B cell (primary cell): ENCODE measurements at regions not wholly inside any gene's neighbourhood (a gene's known extent, or its start where the extent isn't known, plus 50 kb on each side); places are given as distances from the start of the nearest gene placed in this dataset.

ENCODE experiments used
- EZH2 ChIP-seq: IDR thresholded peaks from 2 replicates; pipeline ENCODE4 v1.6.1; 2012; ENCODE audit warnings: borderline replicate concordance, low read depth, mild to moderate bottlenecking, moderate library complexity, low read length; ENCODE audit not compliant: insufficient read depth, poor library complexity, severe bottlenecking
- TF ChIP-seq, protein P1 (sequence below): fragments of 200-600 bp; IDR thresholded peaks from one replicate; pipeline ENCODE4 v1.8.0; 2022; ENCODE audit warnings: antibody characterized with exemption, mild to moderate bottlenecking

DNA sequence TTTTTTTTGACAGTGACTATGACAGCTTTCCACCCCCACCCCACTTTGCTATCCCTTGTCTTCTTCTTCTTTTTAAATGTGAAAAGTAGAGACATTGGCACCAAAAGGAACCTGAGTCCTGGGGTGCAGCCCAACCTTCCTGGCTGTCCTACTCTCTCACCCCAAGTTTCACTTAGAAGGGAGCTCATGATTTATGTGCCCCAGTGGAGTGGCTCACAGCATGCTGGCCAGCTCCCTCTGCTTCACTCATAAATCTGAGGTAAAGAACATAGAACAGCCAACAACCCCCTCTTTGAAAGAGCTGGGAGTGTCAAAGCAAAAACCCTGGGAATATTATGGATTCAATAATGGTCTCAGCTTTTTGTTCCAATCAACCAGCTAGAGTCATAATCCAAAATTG is 196.3 kb upstream of the DAPK1 start:
- TF ChIP-seq, protein P1, sequence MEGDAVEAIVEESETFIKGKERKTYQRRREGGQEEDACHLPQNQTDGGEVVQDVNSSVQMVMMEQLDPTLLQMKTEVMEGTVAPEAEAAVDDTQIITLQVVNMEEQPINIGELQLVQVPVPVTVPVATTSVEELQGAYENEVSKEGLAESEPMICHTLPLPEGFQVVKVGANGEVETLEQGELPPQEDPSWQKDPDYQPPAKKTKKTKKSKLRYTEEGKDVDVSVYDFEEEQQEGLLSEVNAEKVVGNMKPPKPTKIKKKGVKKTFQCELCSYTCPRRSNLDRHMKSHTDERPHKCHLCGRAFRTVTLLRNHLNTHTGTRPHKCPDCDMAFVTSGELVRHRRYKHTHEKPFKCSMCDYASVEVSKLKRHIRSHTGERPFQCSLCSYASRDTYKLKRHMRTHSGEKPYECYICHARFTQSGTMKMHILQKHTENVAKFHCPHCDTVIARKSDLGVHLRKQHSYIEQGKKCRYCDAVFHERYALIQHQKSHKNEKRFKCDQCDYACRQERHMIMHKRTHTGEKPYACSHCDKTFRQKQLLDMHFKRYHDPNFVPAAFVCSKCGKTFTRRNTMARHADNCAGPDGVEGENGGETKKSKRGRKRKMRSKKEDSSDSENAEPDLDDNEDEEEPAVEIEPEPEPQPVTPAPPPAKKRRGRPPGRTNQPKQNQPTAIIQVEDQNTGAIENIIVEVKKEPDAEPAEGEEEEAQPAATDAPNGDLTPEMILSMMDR, result no peak
- TF ChIP-seq EZH2, result no peak
